GM20431 (cell line): ENCODE measurements at regions not wholly inside any gene's neighbourhood (a gene's known extent, or its start where the extent isn't known, plus 50 kb on each side); places are given as distances from the start of the nearest gene placed in this dataset.
"Not testable (repeated sequence)": the region's sequence is repeated elsewhere in the genome, so short reads cannot be mapped to it uniquely, and the experiment has no call there.

Experiments used
- in situ Hi-C: fragments of 300-500 bp; cut with MseI, MboI; formaldehyde crosslinking; loops from one replicate; pipeline ENCODE4 v1.15.0; 2020; ENCODE audit warnings: low sequenced_read_pairs; ENCODE audit not compliant: unreplicated experiment

GRCh38 chr21:14058566-14058965, 152.2 kb downstream of the LIPI start:
- in situ Hi-C loops, result loop anchor here (10.0 kb wide), 1 partner anchor 84 kb away; no protein-coding TSS in a partner anchor

DNA sequence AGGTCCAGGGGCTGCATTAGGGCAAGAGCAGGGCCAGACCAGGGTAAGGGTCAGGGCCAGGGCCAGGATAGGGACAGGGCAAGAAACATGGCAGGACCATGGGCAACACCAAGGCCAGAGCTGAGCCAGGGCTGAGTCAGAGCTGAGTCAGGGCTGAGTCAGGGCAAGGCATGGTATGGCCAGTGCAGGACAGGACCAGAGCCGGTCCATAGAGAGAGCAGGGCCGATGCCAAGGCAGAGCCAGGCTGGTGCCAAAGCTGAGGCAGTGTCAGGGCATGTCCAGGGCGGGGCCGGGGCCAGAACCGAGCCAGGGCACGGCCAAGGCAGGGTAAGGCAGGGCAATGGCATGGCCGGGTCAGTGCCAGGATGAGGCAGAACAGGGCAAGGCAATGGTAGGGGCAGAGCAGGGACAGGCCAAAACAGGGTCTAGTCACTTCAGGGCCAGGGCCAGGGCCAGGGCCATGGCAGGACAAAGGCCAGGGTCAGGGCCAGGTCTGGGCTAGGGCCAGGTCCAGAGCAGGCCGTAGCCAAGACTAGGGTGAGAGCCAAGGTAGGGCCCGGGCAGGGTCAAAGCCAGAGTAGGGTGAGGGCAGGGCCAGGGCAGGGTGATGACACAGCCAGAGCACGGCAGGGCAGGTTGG, 152.8 kb downstream of the LIPI start:
- in situ Hi-C loops, result loop anchor here (10.0 kb wide), 1 partner anchor 83 kb away; no protein-coding TSS in a partner anchor

DNA sequence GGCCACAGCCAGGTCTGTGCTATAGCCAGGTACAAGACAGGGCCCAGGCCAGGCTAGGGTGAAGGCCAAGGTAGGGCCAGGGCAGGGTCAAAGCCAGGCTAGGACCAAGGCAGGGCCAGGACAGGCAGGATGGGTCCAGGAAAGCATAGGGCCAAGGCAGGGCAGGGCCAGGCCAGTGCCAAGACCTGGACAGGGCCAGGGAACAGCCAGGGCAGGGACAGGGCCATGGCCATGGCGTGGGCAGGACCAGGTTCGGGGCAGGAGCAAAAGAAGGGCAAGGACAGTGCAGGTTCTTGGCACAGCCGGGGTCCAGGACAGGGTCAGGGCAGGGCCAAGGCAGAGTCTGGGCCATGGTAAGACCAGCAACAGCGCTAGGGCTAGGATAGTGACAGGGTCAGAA, 153.4 kb downstream of the LIPI start:
- in situ Hi-C loops, result loop anchor here (10.0 kb wide), 1 partner anchor 83 kb away; no protein-coding TSS in a partner anchor

DNA sequence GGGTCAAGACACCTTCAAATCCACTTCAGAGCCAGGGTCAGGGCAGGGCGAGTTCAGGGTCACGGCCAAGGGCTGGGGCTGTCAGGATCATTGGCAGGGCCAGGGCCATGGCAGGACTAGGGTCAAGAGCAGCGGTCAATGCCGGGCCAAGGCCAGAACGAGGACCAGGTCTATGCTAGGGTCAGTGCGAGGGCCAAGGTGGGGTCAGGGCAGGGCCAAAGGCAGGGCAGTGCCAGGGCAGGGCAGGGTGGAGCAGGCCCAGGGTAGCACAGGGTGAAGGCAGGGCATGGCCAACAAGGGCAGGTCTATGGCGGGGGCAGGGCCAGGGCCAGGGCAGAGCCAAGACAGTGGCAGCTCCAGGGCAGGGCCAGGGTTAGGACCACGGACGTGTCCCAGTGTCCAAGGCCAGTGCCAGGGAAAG, 154.0 kb downstream of the LIPI start:
- in situ Hi-C loops, result loop anchor here (10.0 kb wide), 1 partner anchor 82 kb away; no protein-coding TSS in a partner anchor

DNA sequence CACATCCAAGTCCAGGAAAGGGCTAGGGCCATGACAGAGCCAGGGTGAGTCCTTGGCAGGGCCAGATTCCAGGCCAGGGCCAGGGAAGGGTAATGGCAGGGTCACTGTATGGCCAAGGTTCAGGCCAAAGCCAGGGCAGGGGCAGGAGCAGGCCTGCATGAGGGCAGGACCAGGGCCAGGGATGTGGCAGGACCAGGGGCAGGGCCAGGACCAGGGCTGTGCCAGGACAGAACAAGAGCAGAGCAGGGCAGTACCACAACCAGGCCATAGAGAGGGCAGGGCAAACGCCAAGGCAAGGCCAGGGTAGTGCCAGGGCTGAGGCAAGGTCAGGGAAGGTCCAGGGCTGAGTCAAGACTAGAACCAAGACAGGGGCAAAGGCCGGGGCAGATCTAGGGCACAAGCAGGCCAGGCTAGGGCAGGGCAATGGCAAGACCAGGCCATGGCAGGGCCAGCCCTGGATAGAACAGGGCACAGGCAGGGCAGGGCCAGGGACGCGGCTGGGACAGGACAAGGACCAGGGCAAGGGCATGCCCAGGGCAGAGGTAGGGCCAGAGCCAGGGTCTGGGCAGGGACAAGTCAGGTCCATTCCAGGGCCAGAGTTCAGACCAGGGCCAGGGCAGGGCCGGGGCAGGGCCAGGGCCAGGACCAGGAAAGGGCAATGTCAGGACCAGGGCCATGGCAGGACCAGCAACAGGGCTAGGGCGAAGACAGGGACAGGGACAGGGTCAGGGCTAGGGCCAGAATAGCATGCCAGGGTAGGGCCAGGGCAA, 154.8 kb downstream of the LIPI start:
- in situ Hi-C loops, result loop anchor here (10.0 kb wide), 1 partner anchor 81 kb away; no protein-coding TSS in a partner anchor

- in situ Hi-C loops, result loop anchor here (10.0 kb wide), 1 partner anchor 80 kb away; no protein-coding TSS in a partner anchor
Observed at GRCh38 chr21:14054682-14055081, 156.1 kb downstream of the LIPI start.

DNA sequence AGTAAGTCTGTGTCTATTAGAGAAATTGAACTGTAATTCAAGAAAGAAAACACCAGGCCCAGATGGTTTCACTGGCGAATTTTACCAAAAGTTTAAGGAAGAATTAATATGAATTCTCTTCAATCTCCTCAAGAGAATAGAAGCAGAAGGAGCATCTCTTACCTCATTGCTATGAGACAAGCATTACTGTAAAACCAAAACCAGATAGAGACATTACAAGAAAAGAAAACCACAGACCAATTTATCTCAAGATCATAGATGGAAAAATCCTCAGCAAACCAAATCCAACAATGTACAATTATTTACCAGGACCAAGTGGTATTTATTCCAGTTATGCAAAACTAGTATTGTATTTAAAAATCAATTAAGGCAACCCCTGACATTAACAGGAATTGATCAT, 160.6 kb downstream of the LIPI start:
- in situ Hi-C loops, result loop anchor here (10.0 kb wide), 1 partner anchor 75 kb away; no protein-coding TSS in a partner anchor

DNA sequence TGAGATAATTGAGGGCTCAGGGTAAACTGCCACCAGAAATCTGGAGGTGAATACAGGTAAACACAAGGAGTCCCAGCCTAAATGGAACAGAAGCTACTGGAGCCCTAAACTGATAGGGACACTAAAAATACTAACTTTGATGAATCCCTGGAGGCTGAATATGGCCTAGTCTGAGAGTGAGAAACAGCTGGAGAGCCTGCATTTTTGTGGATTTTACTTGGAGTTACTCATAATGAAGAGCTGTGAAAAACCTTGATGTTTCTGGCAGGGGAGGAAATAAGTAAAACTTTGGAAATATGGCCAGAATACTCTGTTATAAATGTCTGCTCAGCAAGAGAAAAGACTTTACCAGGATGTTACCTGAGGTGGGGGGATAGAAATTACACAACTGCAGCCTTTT, 164.4 kb downstream of the LIPI start:
- in situ Hi-C loops, result loop anchor here (25.0 kb wide), 1 partner anchor 109 kb away; no protein-coding TSS in a partner anchor

DNA sequence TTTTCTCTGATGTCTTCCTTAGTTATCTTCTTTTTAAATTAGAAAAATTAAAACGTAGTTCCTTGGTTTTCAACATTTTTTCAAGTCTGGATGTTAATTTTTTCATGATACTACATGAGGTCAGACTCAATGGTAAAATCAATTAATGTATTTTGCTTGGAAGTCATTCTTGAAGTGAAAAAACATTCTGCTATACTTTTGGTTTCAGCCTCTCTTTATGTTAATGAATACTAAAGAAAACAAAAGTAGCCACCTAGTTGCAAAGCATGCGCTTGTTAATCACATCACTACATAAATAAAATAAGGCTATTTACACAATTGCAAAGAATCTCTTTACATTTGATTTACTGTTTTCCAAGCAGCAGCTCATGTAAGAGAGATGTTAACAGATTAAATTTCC, 170.4 kb downstream of the LIPI start:
- in situ Hi-C loops, result loop anchor here (25.0 kb wide), 1 partner anchor 103 kb away; no protein-coding TSS in a partner anchor

DNA sequence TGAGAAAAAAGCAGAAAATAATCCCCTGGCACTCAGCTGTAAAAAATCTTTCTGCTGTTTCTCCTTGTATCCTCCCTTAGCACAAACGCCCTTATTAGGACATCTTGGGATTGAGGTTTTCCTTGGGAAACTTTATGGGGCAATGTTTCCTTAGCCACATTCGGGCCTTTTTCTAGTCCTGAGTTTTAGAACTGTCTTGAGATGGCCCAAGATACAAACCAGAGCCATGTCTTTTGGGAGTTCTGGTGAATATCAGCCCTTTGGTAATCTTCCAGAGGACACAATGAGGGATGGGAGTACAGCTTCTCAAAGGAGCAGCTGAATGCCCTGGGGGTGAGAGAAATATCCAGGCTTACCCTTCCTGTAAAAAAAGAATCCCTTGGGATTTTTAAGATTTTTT, 182.1 kb downstream of the LIPI start:
- in situ Hi-C loops, result loop anchor here (25.0 kb wide), 1 partner anchor 91 kb away; no protein-coding TSS in a partner anchor

GRCh38 chr21:14027235-14027869, 183.4 kb downstream of the LIPI start:
- in situ Hi-C loops, result loop anchor here (25.0 kb wide), 1 partner anchor 90 kb away; no protein-coding TSS in a partner anchor

DNA sequence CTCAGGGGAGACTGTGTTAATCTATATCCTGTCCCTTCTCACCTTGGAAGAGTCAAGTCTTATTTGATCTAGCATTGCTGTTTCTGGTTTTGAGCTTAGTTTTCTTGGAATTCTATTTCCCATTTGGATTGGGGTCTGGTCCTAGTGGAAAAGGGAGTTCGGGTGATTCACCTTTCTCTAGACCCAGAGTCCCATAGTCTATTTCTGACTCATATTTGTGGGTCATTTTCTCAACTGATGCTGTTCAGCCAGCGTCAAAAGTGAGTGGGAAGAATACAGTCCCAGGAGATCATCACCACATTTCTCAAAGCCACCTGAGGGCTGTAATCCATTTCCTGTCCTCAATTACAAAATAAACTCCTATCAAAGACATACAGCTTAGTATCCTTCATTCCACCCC, 190.6 kb downstream of the LIPI start:
- in situ Hi-C loops, result not testable (repeated sequence)

DNA sequence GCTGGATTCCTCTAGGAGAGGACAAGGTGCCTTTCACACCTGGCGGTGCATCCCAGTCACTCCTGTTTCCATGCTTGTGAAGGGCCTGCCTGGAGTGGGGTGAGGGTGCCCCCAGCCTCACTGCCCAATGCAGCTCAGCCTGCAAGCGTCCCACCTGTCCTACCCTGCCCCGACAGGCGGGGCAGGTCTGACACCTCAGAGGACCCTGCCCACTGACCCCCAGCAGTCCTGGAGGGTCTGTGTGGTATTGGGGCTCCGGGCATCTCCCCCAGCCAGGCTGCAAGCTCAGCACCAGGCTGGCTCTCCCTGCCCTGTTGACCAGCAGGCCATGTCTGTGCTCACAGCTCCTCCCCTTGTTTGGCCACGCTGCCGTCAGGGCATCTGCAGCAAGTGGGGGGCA, 194.9 kb downstream of the LIPI start:
- in situ Hi-C loops, result not testable (repeated sequence)

DNA sequence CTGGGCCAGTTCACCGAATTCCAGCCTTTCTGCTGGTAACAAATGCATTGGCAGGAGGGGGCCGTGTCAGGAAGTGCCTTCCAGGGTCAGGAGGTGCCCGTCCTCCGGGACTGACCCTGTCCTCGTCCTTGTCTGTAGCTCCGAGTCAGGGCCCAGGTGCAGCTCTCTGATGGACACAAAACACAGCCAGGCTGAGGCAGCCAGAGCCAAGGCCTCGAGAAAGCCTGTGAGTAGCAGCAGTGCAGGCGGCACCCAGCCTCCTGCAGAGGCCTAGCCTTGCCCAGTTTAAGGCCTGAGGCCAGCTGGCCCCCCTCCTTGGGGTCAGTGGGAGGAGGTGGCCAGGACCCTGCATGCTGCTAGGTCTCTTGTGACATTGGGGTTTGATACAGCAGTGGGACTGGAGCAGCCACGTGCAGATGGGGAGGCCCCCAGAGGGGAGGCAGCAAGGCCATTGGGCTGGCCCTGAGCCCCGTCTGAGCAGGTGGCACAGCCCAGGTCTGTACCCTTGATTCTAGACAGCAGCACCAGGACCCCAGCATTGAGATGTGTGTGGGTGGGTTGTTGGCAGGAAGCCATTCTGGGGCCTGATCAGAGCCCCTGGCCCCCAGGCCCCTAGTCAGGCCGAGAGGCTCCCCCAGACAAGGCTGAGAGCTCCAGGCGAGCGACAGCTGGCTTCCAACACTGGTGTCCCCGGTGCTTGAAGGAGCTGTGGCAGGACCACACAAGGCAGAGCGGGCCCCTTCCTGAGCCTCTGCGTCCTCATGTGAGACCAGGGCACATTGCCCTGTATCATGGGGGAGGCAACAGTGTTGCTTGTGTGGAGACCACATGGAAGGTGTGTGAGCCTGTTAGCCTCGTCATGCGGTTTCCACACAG, 196.9 kb downstream of the LIPI start:
- in situ Hi-C loops, result not testable (repeated sequence)

DNA sequence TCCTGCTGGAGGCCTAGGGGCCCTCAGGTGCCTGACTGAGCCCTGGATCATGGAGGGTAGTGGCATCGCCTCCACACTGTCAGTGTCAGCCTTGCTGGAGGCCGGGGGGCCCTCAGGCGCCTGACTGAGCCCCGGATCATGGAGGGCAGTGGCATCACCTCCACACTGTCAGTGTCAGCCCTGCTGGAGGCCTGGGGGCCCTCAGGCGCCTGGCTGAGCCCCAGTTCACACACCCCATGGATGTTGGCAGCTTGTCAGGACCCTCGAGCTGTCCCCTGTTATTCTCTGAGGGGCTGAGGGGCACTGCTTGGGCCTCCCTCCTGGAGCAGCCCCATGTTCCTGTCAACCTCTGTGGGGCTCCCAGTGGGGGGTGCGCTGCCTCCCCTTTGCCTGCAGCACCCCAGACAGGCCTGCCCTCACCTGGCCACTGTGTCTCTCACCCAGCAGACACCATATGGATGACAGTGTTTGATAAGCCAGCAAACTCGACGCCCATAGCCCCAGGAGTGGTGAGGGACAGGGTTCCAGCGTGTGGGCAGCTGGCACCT, 197.6 kb downstream of the LIPI start:
- in situ Hi-C loops, result no loop called here

DNA sequence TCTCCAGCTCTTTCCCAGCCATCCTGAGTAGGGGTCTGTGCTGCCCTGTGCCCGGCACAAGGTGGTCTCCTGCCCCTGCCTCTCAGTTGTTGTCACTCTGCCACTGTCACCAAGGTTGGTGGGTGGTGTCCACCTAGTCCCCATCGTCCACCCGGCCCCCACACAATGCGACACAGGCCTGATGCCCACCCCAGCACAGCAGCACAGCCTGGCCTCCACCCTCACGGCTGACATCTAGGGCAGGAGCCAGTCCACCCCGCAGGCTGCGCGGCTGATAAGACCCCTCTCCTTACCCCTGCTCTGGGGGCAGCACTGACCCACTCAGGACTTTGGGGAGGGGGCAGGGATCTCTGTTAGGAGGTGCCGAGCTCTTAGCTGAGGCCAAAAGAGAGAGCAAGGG, 198.3 kb downstream of the LIPI start:
- in situ Hi-C loops, result no loop called here

DNA sequence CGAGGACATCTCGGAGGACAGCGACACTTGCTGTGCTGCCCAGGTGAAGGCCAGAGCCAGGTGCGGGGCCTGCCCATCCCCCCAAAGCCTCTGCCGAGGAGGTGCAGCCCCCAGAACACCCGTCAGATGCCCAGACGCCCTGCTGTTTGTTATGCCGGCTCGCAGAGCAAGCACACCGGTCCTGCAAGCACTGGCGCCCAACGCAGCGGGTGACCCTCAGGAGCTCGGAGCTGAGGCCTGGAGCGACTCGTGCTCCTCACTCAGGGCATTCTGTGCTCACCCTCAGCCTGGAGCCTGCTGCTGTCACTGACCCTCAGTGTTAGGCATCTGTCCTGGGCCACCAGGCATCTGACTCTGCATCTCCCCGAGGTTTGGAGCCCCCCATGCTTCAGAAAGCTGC, 199.0 kb downstream of the LIPI start:
- in situ Hi-C loops, result not testable (repeated sequence)

DNA sequence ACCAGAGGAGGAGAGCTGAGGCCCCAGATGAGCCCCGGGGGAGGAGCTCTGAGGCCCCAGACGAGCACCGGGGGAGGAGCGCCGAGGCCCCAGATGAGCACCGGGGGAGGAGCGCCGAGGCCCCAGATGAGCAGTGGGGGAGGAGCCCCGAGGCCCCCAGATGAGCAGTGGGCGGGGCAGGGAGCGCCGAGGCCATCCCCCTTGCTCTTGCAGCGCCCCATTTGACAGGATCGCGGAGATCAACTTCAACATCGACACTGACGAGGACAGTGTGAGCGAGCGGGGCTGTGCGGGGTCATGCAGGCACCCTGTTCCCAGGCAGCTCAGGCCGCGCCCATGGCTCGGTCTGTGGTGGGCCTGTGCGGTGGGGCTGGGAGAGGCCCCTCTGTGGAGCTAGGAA, 199.6 kb downstream of the LIPI start:
- in situ Hi-C loops, result not testable (repeated sequence)

DNA sequence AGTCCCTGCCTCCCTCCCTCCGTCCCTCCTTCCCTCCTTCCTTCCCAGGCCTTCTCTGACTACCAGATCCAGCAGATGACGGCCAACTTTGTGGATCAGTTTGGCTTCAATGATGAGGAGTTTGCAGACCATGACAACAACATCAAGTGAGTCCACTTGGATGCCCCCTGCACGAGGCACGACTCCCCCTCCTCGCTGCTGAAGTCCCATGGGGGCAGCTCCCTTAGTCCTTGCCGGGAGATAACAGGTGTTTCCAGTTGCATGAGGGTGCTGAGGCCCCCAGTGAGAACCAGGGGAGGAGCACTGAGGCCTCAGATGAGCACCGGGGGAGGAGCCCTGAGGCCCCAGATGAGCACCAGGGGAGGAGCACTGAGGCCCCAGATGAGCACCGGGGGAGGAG, 200.0 kb downstream of the LIPI start:
- in situ Hi-C loops, result no loop called here
